Breast epithelium (tissue), 3 donors: ENCODE measurements at regions not wholly inside any gene's neighbourhood (a gene's known extent, or its start where the extent isn't known, plus 50 kb on each side); places are given as distances from the start of the nearest gene placed in this dataset.

ENCODE experiments used
- POLR2A ChIP-seq: fragments of 450-650 bp; IDR thresholded peaks from one replicate; pipeline ENCODE4 v1.6.1; 2016; ENCODE audit warnings: antibody characterized with exemption, mild to moderate bottlenecking, moderate library complexity
- POLR2AphosphoS5 ChIP-seq, 3 donors: sonication (generic); formaldehyde crosslinking; IDR thresholded peaks; one replicate each; pipeline ENCODE4 v1.6.1; 2017; ENCODE audit warnings: antibody characterized with exemption in 3 of 3
- TF ChIP-seq, protein P1 (sequence below), 3 donors: fragments of 450-650 bp; IDR thresholded peaks; one replicate each; pipeline ENCODE4 v1.5.1; 2016 to 2017; ENCODE audit warnings: antibody characterized with exemption in 3 of 3, mild to moderate bottlenecking in 3 of 3, moderate library complexity in 3 of 3

DNA sequence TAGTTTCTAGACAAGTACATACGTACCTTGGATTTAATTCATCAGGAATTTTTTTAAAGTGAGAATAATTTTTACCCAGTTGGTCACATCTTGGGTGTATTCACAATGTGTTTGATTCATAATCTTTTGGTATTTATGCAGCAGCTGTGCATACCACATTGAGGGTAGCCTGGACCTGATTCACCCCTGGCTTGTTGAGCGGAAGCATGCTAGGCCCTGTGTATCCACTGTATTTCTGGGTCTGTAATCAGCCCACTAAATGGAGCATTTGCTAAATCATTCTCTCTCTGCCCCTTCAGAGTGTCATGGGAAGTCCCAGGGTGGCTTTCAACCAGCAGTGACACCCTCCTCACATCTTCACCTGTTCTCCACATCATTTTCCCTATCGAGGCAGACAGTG, 203.8 kb upstream of the RGS6 start:
- no peak for TF ChIP-seq POLR2A
- TF ChIP-seq, protein P1, sequence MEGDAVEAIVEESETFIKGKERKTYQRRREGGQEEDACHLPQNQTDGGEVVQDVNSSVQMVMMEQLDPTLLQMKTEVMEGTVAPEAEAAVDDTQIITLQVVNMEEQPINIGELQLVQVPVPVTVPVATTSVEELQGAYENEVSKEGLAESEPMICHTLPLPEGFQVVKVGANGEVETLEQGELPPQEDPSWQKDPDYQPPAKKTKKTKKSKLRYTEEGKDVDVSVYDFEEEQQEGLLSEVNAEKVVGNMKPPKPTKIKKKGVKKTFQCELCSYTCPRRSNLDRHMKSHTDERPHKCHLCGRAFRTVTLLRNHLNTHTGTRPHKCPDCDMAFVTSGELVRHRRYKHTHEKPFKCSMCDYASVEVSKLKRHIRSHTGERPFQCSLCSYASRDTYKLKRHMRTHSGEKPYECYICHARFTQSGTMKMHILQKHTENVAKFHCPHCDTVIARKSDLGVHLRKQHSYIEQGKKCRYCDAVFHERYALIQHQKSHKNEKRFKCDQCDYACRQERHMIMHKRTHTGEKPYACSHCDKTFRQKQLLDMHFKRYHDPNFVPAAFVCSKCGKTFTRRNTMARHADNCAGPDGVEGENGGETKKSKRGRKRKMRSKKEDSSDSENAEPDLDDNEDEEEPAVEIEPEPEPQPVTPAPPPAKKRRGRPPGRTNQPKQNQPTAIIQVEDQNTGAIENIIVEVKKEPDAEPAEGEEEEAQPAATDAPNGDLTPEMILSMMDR (IDR thresholded peaks at IDR 0.05) = no peak
- no peak for TF ChIP-seq POLR2AphosphoS5 (IDR thresholded peaks at IDR 0.05)
